ENCODE measurements at regions not wholly inside any gene's neighbourhood (a gene's known extent, or its start where the extent isn't known, plus 50 kb on each side); places are given as distances from the start of the nearest gene placed in this dataset.
"Not testable (repeated sequence)": the region's sequence is repeated elsewhere in the genome, so short reads cannot be mapped to it uniquely, and the experiment has no call there.

GRCh38 chr3:176321532-176321931, 875.8 kb downstream of the TBL1XR1 start:
- H2AFZ ChIP-seq (ENCODE audit: insufficient read depth, low read depth, low read length, poor library complexity, severe bottlenecking); H3K4me3 Mint-ChIP-seq; H3K9ac ChIP-seq (ENCODE audit: insufficient read depth, low read length, poor library complexity, severe bottlenecking); DNase-seq; H3K36me3 Mint-ChIP-seq; H3K4me1 ChIP-seq (ENCODE audit: control insufficient read depth in 1 of 2, insufficient read depth in 2 of 2, low read length in 2 of 2); intact Hi-C loops (cut with micrococcal nuclease); H3K27ac Mint-ChIP-seq; H4K20me1 ChIP-seq (ENCODE audit: insufficient read depth, low read length); H3K4me2 ChIP-seq (replicated peaks; ENCODE audit: extremely low read depth, low read length, poor library complexity, severe bottlenecking); H3K27me3 ChIP-seq (ENCODE audit: control insufficient read depth in 2 of 2, insufficient read depth in 2 of 2, low read length in 2 of 2); H3K79me2 ChIP-seq (ENCODE audit: insufficient read depth, low read length); H3K27me3 Mint-ChIP-seq (ENCODE audit: low read depth in 3 of 3); H3K4me1 Mint-ChIP-seq; H3K4me3 ChIP-seq (replicated peaks in 1 of 3; ENCODE audit: low read depth in 2 of 3, low read length in 3 of 3); H3K27ac ChIP-seq (ENCODE audit: low read depth in 1 of 2, low read length in 2 of 2); H3K36me3 ChIP-seq (replicated peaks in 1 of 2; ENCODE audit: control insufficient read depth in 1 of 2, insufficient read depth in 2 of 2, low read length in 2 of 2): not testable (repeated sequence)
- H3K9me3 Mint-ChIP-seq, result peaks cover 15 to 40% (median 30%) of the 10 kb centered on the region in 7 donors
- WGBS (ENCODE audit: insufficient coverage), result 71% methylated on average over 3 of the region's 8 CpGs
- peaks cover 8 to 16% of the 10 kb centered on the region in 2 donors for H3K9me3 ChIP-seq (replicated peaks in 1 of 2; ENCODE audit: control insufficient read depth in 1 of 2, insufficient read depth in 1 of 2, low read length in 2 of 2)

DNA sequence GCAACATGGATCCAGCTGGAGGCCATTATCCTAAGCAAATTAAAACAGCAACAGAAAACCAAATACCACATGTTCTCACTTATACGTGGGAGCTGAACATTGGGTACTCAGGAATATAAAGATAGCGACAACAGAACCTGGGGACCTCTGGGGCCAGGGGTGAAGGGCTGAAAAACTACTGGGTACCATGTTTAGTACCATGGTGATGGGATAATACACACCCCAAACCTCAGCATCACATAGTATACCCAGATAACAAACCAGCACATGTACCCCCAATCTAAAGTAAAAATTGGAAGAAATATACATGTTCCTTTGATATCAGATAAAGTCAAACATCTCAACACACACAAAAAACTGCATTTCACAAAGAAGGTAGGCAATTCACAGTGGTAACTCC, 876.2 kb downstream of the TBL1XR1 start:
- intact Hi-C loops (cut with micrococcal nuclease), result no loop called here
- DNase-seq, result no peak
- no peak overlapping the region for H3K27ac Mint-ChIP-seq
- H3K36me3 ChIP-seq (replicated peaks in 1 of 2; ENCODE audit: control insufficient read depth in 1 of 2, insufficient read depth in 2 of 2, low read length in 2 of 2), result no peaks in the 10 kb centered on the region
- no peak overlapping the region for H3K4me3 Mint-ChIP-seq
- peaks cover 15 to 37% (median 27%) of the 10 kb centered on the region in 7 donors for H3K9me3 Mint-ChIP-seq
- no peaks in the 10 kb centered on the region for H3K4me1 Mint-ChIP-seq
- no peaks in the 10 kb centered on the region for H3K36me3 Mint-ChIP-seq
- peaks cover 4 to 16% of the 10 kb centered on the region in 2 donors for H3K9me3 ChIP-seq (replicated peaks in 1 of 2; ENCODE audit: control insufficient read depth in 1 of 2, insufficient read depth in 1 of 2, low read length in 2 of 2)
- no peaks in the 10 kb centered on the region for H3K27me3 Mint-ChIP-seq (ENCODE audit: low read depth in 3 of 3)
- no peaks in the 10 kb centered on the region for H3K79me2 ChIP-seq (ENCODE audit: insufficient read depth, low read length)
- TF ChIP-seq CTCF (IDR thresholded peaks at IDR 0.05), result no peak
- H3K9ac ChIP-seq (ENCODE audit: insufficient read depth, low read length, poor library complexity, severe bottlenecking), result no peak overlapping the region
- no peaks in the 10 kb centered on the region for H3K27me3 ChIP-seq (ENCODE audit: control insufficient read depth in 2 of 2, insufficient read depth in 2 of 2, low read length in 2 of 2)
- H3K4me3 ChIP-seq (replicated peaks in 1 of 3; ENCODE audit: low read depth in 2 of 3, low read length in 3 of 3), result no peak overlapping the region
- WGBS (ENCODE audit: insufficient coverage), result no CpG with 5 or more reads among the region's 2 CpGs
- no peaks in the 10 kb centered on the region for H4K20me1 ChIP-seq (ENCODE audit: insufficient read depth, low read length)
- H3K27ac ChIP-seq (ENCODE audit: low read depth in 1 of 2, low read length in 2 of 2), result no peak overlapping the region
- H2AFZ ChIP-seq (ENCODE audit: insufficient read depth, low read depth, low read length, poor library complexity, severe bottlenecking), result no peak overlapping the region
- no peak overlapping the region for H3K4me2 ChIP-seq (replicated peaks; ENCODE audit: extremely low read depth, low read length, poor library complexity, severe bottlenecking)
- no peaks in the 10 kb centered on the region for H3K4me1 ChIP-seq (ENCODE audit: control insufficient read depth in 1 of 2, insufficient read depth in 2 of 2, low read length in 2 of 2)
